Lower leg skin (tissue), 3 donors: ENCODE measurements at regions not wholly inside any gene's neighbourhood (a gene's known extent, or its start where the extent isn't known, plus 50 kb on each side); places are given as distances from the start of the nearest gene placed in this dataset.

Experiments
- CTCF ChIP-seq, 3 donors: fragments of 450-650 bp; IDR thresholded peaks; one replicate each; pipeline ENCODE4 v1.5.1; 2016; ENCODE audit warnings: antibody characterized with exemption in 3 of 3, mild to moderate bottlenecking in 3 of 3, moderate library complexity in 2 of 3
- POLR2A ChIP-seq, 2 donors: fragments of 450-650 bp; IDR thresholded peaks; one replicate each; pipeline ENCODE4 v1.6.1; 2016 to 2017; ENCODE audit warnings: antibody characterized with exemption in 2 of 2, mild to moderate bottlenecking in 1 of 2, moderate library complexity in 1 of 2

GRCh38 chr12:96103067-96103644 is 67.8 kb upstream of the LTA4H start:
- TF ChIP-seq CTCF (IDR thresholded peaks at IDR 0.05) (no peak), POLR2A (IDR thresholded peaks at IDR 0.05) (no peak)
